NCI-H146 treated with DMSO at 0.1 percent for 48 hours (cell line): ENCODE measurements at regions not wholly inside any gene's neighbourhood (a gene's known extent, or its start where the extent isn't known, plus 50 kb on each side); places are given as distances from the start of the nearest gene placed in this dataset.

Experiments used
- DNase-seq: peaks from one replicate; lab custom pipeline; 2025; ENCODE audit not compliant: unreplicated experiment; lab: John Stamatoyannopoulos, UW

DNA sequence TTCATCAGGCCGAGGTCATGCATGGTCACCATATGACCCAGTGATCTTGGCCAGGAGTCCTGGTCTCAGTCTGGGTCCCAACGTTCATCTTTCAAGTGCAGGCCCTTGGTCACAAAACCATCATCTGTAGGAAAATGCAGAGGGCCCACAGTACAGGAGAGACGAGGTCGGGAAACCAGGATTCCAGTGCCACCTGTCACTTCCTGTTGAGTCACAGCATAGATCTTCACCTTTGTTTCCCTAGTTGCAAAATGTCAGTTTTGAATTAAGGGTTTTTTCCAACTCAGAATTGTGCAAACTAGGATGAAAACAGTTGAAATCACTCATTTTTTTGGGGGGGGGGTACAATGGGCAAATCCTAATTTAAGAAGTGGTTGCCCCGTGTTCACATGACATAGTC is 162.2 kb downstream of the INSIG2 start:
- no peak for DNase-seq

DNA sequence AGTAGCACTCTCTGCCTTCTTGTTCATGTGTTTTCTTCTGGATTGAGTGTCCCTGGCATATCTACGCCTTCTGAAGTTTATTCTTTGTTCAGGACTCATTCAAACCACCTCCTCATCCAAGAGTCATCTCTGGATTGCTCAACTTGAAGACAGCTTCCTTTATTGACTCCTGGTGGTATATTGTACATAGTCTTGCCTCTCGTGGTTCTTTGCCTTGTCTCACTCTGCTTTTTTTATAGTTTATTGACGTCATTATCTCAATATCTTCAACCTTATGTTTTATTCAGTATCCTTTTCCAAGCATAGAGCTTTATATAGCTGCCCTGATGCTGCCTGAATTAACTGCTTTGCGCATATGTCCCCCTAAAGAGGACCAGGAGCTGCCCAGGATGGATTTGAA is 161.7 kb downstream of the INSIG2 start:
- no peak for DNase-seq

DNA sequence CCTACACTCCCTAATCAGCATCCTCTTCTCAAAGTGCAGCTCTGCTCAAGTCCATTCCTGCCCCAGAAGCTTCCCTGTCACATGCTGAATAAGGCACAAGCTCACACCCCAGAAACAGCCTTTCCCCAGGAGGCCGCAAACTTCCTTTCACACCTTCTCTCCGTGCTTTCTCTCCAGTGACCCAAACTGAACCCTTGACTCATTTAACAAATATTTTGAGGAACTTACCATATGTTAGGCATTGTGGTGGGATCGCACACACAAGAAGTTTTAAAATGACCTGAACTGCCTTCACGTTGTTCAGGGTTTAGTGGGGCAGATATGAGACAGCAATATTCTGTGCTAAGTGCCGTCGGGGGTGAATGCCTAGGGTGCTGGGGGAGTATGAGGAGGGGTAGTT is 161.3 kb downstream of the INSIG2 start:
- DNase-seq = no peak

DNA sequence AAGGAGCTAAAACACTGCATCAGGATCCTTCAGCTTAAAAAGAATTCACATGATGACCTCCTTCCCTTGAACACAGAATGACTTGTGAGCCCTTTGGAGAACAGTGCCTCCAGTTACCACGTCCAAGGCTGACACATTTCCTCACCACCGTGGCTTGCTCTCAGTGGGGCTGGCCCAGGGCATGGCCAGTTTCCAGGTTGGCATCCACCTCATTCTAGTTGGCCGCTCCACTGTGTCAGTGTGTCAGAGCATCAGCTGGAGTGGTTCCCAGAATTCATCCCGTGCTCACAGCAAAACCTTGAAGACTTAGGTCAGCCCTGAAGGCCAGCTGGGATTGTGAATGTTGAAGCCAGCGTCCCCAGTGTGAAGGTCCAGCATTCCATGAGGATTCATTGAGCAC is 158.5 kb downstream of the INSIG2 start:
- DNase-seq = no peak

DNA sequence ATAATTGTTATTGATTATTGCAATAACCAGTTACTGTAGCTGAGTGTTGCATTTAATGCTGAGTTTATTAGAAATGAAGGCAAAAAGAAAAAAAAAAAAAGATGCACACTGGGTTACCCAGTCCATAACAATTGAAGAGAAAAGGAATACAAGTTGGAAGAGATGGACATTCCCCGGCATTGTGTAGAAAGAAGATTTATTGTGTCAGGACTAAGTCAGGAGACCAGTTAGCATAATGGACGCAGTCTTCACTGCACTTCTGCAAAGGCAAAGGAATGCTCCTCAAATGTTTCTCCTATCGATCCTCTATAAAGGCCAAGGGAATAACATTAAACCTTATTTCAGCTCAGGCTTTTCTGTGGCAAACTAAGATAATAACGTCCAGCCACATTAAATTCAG is 157.8 kb downstream of the INSIG2 start:
- no peak for DNase-seq

DNA sequence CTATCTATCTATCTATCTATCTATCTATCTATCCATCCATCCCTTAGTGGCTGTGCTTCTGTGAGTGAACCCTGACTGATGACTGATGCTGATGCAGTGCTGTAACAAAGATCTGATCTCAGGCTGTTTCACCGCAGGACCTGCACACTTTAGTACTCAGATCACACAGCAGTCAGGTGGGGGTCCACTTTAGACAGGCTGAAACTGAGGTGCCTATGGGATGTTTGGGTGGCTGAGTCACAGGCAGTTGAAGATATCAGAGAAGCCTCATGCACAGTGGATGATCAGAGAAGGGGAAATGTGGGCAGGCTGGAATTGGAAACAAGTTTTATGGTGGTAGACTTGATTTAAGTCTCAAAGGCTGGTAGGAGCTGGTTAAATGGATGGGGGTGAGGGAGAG is 156.4 kb downstream of the INSIG2 start:
- DNase-seq = no peak

DNA sequence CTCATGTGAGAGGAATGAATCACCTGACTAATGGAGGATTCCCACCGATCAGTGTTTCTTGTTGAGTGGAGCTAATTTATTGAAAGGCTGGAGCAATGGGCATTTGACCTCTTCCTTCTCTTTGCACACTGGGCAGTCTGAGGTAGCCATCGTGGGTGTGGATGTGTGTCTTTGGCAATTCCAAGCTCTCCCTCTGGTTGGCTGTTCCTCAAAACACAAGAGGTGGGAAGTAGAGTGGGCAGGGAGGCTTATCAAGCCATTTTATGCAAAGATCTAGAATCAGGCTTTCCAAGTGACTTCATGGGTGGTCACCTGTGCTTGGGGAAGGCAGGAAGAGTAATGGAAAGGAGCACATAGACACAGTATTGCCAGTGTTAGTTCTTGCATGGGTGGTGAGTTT is 154.8 kb downstream of the INSIG2 start:
- DNase-seq = no peak

DNA sequence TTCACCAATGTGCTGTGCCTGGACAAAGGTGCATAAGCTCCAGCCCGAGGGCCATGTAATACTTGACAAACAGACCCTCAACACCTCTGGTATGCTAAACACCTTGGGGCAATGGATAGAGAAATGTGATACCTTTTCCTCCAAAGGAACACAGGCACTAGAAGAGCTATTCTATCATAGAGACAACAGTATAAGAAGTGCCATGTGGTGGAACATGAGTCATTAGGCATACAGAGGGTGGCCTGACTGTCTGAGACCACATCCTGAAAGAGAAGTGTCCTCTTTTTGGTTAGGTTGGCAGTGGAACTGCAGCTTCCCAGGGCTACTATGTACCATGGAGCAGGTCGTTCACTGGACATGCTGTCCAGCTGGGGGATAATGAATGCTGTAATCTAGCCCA is 153.9 kb downstream of the INSIG2 start:
- no peak for DNase-seq

DNA sequence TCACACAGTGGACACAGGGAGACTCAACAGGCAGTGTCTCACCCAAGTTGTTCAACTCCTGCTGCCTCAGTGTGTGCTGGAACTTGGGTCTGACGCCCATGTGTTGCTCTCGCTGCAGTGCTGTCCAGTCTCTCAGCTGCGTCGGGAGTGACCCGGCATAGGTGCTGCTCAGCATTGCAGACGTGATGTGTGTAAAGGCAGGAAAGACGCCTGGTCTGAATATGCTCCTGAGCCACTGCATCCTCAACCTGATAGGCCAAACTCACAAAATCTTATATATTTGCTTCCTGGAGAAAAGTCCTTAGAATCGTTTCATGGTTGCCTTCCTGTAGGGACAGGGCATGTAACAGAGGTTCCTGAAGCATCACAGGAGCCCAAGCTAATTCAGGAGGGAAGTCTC is 152.9 kb downstream of the INSIG2 start:
- no peak for DNase-seq

DNA sequence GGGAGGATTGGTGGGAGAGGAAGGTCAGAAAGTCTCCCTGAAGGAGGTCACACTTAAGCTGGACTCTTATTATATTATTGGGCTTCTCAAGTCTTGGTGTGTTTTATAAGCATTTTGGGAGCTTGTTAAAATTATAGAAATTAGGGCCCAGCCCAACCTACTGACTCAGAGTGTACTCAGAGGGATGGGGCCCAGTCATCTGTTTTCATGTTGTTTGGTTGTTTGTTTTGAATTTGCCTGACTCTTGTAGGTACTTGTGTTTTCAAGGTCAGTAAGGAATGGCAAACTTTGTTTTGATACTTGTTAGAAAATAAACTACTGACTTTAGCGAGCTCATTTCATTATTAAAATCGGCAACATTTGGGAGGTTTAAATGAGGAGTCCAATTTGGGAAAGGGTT is 152.0 kb downstream of the INSIG2 start:
- no peak for DNase-seq

DNA sequence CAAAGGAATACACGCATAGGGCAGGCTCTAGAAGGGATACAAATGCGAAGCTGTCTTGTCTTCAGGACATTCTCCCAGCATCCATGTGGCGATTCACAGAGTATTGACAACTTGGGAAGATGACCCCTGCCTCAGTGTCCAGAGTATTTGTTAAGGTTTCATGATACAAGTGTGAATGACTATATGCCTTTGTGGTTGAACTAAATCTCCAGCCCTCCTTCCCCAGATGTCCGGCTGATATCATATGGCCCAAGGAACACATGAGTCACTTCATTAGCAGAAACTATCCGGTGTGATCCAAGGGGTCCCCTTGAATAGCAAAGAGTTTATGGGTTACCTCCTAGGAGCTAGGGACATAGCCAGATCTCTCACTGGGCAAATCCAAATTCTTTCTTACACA is 151.0 kb downstream of the INSIG2 start:
- DNase-seq = no peak

DNA sequence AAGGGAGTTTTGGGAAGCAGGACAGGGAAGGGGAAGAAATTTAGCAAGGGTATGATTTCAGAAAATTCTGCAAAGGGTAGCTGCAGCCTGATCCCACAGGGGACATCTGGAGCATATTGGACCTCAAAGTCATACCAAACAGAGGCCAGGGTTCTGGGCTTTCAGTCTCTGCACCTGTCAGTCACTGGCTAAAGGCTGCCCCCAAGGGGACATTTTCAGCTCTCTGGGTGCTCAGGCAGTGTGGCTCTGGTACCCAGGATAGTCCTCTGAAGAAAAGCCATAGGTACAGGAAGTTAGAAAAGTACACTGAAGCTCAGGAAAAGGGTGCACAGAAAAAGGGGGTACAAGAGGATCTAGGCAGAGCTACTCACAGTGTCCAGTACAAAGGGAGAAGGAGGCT is 149.2 kb downstream of the INSIG2 start:
- DNase-seq = no peak

DNA sequence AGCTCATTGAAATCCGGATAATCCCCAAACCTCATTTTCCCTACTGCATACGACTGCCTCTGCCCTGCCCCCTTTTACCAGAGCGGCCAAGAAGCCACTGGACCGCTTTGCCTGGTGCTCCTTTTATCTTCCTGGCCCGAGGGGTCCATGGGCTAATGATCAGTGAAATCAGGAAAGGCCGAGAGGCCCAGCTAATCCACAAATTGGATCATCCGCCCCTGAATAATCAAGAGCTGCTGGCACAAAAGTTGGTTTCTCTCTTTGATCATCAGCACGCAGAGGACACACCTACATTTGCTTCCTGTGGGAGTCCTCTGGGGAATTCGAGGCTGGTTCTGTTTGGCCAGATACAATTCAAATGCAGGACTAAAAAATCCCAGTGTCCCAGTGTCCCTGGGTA is 144.5 kb downstream of the INSIG2 start:
- DNase-seq = no peak

DNA sequence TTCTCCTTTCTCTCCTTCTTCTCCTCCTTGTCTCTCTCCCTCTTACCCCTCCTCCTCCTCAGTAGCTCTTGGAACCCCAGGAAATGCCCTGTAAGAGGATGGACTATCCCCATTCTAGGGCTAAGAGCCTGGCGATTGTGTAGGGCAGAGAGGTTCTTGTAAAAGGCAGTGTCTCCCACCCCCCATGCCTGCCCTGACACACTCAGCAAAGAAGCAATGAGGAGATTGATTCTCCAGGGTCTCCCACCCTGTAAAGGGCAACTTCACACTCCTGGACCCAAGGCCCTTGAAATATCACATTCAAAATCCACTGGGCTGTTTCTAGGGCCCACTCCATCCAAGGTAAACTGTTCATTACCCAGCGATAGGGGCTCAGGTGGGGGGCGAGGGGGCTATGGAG is 144.1 kb downstream of the INSIG2 start:
- DNase-seq = no peak

DNA sequence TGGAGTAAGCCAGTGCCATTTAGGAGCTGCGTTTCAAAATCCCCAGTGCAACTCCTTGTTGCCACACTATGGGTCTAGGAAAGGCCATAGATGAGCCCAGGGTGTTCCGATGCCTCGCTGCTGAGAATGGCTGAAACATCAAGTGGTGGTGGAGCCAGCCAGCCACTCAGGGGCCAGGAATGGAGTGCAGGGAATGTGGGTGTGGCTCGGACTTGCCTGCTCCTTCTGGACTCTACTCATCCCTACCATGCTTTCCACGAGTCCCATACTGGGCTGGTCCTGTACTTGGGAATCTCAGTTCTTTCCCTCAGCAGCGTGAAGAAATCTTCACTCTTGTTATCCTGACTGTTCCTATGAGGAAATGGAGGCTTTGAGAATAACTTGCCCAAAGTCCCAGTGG is 143.5 kb downstream of the INSIG2 start:
- no peak for DNase-seq

DNA sequence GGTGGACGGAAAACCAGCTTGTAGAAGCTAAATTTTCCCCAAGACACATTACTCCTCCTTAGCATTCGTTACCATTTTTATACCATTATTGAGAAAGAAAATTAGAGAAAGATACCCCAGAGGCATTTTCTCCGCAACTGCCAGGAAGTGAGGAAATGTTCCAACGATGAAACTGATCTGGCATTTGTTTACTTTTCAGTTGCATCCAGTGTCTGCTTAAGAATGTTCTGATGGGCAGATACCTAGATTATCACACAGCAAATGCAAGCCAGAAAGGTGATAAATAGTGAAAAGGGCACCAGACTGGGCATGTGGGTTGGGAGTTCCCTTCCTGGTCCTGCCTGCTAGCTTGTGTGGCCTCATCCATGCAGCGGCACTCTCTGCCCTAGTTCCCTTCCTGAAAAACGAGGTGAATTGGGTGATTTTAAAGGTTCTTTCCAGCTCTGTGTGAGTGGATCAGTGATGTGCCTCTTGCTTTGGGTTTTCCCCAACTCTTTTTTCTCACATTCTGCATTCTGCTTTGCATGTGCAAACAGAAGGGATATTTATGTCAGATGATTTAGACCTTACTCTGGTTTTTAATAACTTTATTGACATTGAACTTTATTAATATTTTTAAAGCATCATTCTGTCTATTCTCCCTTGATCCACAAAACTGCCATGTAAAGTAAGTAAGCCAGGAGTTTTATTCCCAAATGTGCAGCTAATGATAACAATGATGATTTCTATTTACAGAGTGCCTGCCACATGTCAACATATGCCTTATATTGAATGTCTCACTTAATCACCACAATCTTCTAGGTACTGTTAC is 139.6 kb downstream of the INSIG2 start:
- no peak for DNase-seq

DNA sequence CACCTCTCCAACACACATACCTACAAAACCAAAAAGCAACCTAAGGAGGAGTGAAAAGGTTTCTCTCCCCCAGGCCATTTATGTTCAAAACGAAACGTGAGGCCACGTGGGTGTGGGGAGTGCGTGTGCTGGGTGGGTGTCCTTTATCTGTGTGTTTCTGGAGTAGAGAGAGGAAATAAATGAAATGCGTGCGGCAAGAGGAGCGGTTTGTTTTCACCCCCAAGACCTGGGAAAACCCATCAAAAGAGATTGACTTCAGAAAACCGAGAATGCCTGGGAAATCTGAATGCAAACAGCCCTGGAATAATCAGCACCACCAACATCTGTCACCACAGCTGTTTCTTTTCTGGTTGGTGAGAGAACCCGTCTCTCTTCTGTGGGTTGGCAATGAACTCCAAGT is 137.4 kb downstream of the INSIG2 start:
- DNase-seq = no peak

DNA sequence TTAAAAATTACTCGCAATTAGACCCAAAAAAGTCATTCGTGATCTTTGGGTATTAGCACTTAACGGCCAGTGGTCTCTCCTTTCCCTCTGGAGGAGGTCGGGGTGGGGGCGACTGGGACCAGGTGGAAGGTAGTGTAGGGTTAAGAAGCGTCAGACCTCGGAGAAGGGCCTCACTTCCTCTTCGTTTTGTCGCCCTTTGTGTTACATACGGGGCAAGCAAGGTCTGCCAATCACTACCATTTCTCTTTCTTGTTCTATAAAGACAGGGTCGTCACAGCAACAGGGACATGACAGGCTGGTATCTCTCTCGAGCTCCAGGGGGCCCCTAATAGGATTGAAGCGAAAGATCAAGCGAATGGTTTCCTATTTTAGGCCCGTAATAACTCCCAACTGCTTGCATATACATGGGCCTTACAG is 136.6 kb downstream of the INSIG2 start:
- no peak for DNase-seq

DNA sequence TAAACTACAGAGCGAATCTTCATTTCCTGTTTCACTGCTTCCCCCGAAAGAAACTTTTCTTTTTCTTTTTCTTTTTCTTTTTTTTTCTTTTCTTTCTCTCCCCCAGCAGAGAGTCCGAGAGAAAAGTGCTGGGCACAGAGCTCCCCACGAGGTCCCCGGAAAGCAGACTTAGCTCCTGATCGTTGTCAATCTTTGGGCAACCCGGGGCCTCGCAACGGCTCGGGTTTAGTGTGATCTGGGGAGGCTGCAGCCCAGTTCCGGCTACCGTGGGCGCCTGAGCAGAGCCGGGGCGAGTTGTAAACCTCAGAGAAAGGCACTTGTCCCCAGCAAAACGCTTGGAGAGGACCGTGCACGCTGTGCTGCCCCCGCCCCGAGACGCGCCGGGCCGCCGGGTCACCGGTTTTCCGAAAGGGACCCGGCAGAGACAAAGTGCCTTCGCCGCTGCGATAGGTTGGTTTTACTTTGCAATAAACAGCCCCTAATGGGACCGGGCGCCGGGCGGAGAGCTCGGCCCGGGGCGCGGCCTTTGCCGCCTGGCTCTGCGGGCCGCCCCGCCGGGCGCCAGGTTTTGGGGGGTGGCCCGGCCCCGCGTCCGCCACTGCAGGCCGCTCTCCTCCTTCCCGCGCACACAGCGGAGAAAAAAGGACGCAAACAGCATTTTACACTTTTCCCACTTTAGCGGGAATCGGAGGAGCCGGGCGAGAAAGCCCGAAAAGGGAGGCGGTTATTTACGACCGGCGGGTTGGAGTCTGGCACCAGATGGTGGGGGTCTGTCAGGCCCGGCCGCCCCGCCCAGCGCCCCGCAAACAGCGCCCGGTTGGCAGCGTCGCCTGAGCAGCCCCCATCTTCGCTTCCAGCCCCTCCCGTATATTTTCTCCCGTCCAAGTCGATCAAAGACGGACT is 136.0 kb downstream of the INSIG2 start:
- no peak for DNase-seq

DNA sequence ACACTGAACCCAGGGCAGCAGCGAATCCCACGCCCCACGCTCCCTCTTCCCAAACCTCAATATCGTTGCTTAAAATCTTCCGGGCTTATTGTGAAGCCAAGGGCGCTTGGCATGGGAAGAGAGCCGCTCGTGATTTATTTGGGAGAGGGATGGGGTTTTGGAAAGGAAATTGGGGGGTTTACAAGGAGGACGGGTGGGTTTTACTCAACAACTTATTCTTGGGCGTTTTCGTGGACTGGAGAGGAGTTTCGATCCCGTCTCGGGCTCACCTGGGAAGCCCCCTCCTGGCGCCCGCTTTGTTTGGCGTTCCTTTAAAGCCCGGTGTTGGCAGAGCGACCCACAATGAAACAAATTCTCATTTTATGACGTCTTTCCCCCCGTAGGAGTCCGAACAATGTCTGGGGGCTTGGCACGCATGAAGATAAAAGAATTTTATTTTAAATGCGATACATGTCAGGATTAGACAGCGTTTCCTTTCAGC is 135.3 kb downstream of the INSIG2 start:
- no peak for DNase-seq

DNA sequence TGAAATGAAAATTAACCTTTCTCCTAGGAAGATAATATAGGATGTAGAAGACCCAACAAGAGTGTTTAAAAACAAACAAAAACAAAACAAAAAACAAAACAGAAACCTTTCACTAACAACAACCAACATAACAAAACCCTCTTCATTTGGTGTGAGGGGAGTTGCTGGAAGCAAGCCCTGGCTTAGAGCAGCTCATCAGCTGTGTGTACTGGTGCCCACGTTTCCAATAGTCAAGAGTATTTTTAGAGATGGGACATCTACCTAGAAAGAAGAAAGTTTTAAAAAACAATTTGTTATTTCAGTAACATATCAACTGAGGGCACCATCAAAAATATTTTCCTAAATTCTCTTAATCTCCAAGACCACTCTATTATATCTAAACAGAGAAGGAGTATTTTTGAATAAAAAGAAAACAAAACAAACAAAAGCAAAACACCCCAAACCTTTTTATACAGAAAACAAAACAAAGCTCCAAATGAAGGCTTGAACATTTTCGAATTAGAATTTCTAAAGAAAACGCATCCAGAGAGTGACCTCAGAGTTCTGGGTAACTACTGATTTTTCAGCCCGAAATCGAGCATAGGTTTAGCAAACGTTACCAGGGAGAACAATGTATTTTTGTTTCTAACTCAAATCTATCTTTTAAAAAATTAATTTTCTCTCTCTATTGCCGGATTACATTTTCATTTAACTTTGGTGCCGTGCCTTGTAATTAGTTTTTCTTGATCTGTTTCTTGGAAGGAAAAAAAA is 134.6 kb downstream of the INSIG2 start:
- DNase-seq = no peak

DNA sequence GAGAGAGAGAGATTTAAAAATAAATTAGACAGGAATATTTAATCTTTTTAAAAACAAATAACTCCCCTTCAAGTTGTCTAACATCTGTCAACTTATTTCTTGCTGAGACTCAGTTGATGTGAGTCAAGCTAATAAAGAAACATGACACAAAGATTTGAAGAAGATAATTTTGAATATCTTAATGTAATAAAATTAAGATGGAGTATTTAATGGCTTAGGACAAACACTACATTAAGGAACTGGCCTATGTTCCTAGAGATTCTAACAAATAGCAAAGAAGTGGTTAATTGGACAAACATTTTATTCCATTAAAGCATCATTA is 134.0 kb downstream of the INSIG2 start:
- DNase-seq = no peak
